ENCODE measurements at regions not wholly inside any gene's neighbourhood (a gene's known extent, or its start where the extent isn't known, plus 50 kb on each side); places are given as distances from the start of the nearest gene placed in this dataset.

GRCh38 chr9:28439688-28440087, 866.4 kb upstream of the C9orf72 start:
- Histone ChIP-seq H3K4me2 (ENCODE audit: insufficient read depth, low read length) (no peak overlapping the region), H3K9me3 (replicated peaks; ENCODE audit: control insufficient read depth, insufficient read depth, low read length) (peaks cover 2% of the 10 kb centered on the region), H4K20me1 (replicated peaks; ENCODE audit: control insufficient read depth, extremely low read depth, insufficient read depth, low read length) (no peaks in the 10 kb centered on the region), H3K79me2 (ENCODE audit: control insufficient read depth, insufficient read depth, low read length) (no peaks in the 10 kb centered on the region), H3K9me1 (replicated peaks; ENCODE audit: control insufficient read depth, extremely low read depth, insufficient read depth, low read length) (no peaks in the 10 kb centered on the region), H3K9ac (replicated peaks; ENCODE audit: extremely low read depth, insufficient read depth, low read length) (no peak overlapping the region), H3K36me3 (ENCODE audit: control insufficient read depth in 2 of 2, extremely low read depth in 1 of 2, insufficient read depth in 2 of 2, low read length in 2 of 2) (no peaks in the 10 kb centered on the region), H3K4me1 (ENCODE audit: control insufficient read depth, extremely low read depth, insufficient read depth, low read length) (no peaks in the 10 kb centered on the region), H3K4me3 (replicated peaks in 1 of 3; ENCODE audit: insufficient read depth in 1 of 3, low read depth in 1 of 3, low read length in 3 of 3) (no peak overlapping the region), H3K27me3 (ENCODE audit: control insufficient read depth in 2 of 2, insufficient read depth in 2 of 2, low read length in 2 of 2) (no peaks in the 10 kb centered on the region), H3K27ac (ENCODE audit: insufficient read depth, low read depth, low read length) (no peak overlapping the region), H2AFZ (ENCODE audit: low read depth, low read length) (no peak overlapping the region)
- POLR2A ChIA-PET = no interaction called here
- CTCF ChIA-PET = no interaction called here
- intact Hi-C loops (cut with micrococcal nuclease) = no loop called here
- FAIRE-seq (no peak), DNase-seq (ENCODE audit: low read depth, low spot score) (no peak)
- BruUV-seq (replicated peaks) = no TSS peak
- dilution Hi-C loops (cut with MboI; ENCODE audit: extremely low pct_ligation_motif_present, low sequenced_read_pairs) = no loop called here
- no peak for TF ChIP-seq GATA2 (IDR thresholded peaks at IDR 0.05; ENCODE audit: insufficient read depth, insufficient read length, low read depth, low read length)
- TF ChIP-seq POLR2A (IDR thresholded peaks at IDR 0.05; ENCODE audit: low read depth, low read length) = no peak
- no peak for TF ChIP-seq JUN (IDR thresholded peaks at IDR 0.05; ENCODE audit: borderline replicate concordance, insufficient read depth, insufficient read length, low read depth)
- TF ChIP-seq MAX (IDR thresholded peaks at IDR 0.05; ENCODE audit: insufficient read depth, insufficient read length) = no peak
- TF ChIP-seq FOS (IDR thresholded peaks at IDR 0.05; ENCODE audit: borderline replicate concordance, insufficient read depth, low read length) = no peak
- TF ChIP-seq MYC (IDR thresholded peaks at IDR 0.05; ENCODE audit: low read depth, low read length) = no peak
- TF ChIP-seq, protein P1, sequence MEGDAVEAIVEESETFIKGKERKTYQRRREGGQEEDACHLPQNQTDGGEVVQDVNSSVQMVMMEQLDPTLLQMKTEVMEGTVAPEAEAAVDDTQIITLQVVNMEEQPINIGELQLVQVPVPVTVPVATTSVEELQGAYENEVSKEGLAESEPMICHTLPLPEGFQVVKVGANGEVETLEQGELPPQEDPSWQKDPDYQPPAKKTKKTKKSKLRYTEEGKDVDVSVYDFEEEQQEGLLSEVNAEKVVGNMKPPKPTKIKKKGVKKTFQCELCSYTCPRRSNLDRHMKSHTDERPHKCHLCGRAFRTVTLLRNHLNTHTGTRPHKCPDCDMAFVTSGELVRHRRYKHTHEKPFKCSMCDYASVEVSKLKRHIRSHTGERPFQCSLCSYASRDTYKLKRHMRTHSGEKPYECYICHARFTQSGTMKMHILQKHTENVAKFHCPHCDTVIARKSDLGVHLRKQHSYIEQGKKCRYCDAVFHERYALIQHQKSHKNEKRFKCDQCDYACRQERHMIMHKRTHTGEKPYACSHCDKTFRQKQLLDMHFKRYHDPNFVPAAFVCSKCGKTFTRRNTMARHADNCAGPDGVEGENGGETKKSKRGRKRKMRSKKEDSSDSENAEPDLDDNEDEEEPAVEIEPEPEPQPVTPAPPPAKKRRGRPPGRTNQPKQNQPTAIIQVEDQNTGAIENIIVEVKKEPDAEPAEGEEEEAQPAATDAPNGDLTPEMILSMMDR (IDR thresholded peaks at IDR 0.05; ENCODE audit: extremely low read depth in 1 of 2, insufficient read depth in 1 of 2, low read depth in 1 of 2, low read length in 2 of 2) = no peak
- no peak for TF ChIP-seq POLR2AphosphoS5 (IDR thresholded peaks at IDR 0.05; ENCODE audit: insufficient read depth, low read depth, low read length)
- no peak for TF ChIP-seq EZH2 (IDR thresholded peaks at IDR 0.05; ENCODE audit: borderline replicate concordance, low read depth, low read length, severe bottlenecking)
